Smooth muscle cell (in vitro differentiated cells): ENCODE measurements at regions not wholly inside any gene's neighbourhood (a gene's known extent, or its start where the extent isn't known, plus 50 kb on each side); places are given as distances from the start of the nearest gene placed in this dataset.

Experiments used
- DNase-seq: peaks from one replicate; lab custom pipeline; 2025; ENCODE audit not compliant: unreplicated experiment; lab: John Stamatoyannopoulos, UW
- H2AFZ ChIP-seq: fragments of 200-600 bp; sonication (generic); 2 replicates; pipeline ENCODE4 v1.6.0; 2016; ENCODE audit warnings: antibody characterized with exemption, low read depth, mild to moderate bottlenecking
- H3F3A ChIP-seq: fragments of 200-600 bp; sonication (generic); 2 replicates; pipeline ENCODE4 v1.6.0; 2017; ENCODE audit warnings: antibody characterized with exemption, low read depth
- H3K27ac ChIP-seq: fragments of 200-600 bp; sonication (generic); 2 replicates; pipeline ENCODE4 v1.5.1; 2016; ENCODE audit warnings: low read depth, mild to moderate bottlenecking
- H3K27me3 ChIP-seq: fragments of 200-600 bp; sonication (generic); 2 replicates; pipeline ENCODE4 v1.6.1; 2016; ENCODE audit warnings: low read depth, mild to moderate bottlenecking
- H3K36me3 ChIP-seq: fragments of 200-600 bp; sonication (generic); 2 replicates; pipeline ENCODE4 v1.5.1; 2016; ENCODE audit warnings: low read depth
- H3K4me1 ChIP-seq: fragments of 200-600 bp; sonication (generic); 2 replicates; pipeline ENCODE4 v1.5.1; 2016; ENCODE audit warnings: low read depth
- H3K4me2 ChIP-seq: fragments of 200-600 bp; sonication (generic); 2 replicates; pipeline ENCODE4 v1.6.0; 2016; ENCODE audit warnings: mild to moderate bottlenecking
- H3K4me3 ChIP-seq: fragments of 200-600 bp; sonication (generic); 2 replicates; pipeline ENCODE4 v1.5.1; 2016; ENCODE audit warnings: mild to moderate bottlenecking
- H3K79me2 ChIP-seq: fragments of 200-600 bp; sonication (generic); 2 replicates; pipeline ENCODE4 v1.6.0; 2016; ENCODE audit warnings: low read depth, mild to moderate bottlenecking
- H3K9ac ChIP-seq: fragments of 200-600 bp; sonication (generic); 2 replicates; pipeline ENCODE4 v1.6.0; 2016; ENCODE audit warnings: low read depth
- H3K9me3 ChIP-seq: fragments of 200-600 bp; sonication (generic); replicated peaks from 2 replicates; pipeline ENCODE4 v1.5.1; 2016; ENCODE audit warnings: low read depth
- H4K20me1 ChIP-seq: fragments of 200-600 bp; sonication (generic); 2 replicates; pipeline ENCODE4 v1.6.0; 2016; ENCODE audit warnings: low read depth
- CTCF ChIP-seq: fragments of 200-600 bp; sonication (generic); IDR thresholded peaks from 2 replicates; pipeline ENCODE4 v1.5.1; 2017; ENCODE audit warnings: borderline replicate concordance, mild to moderate bottlenecking, antibody characterized with exemption; ENCODE audit not compliant: insufficient read depth, poor library complexity, severe bottlenecking
- WGBS: methylation state at CpG from one replicate; pipeline ENCODE4 v1.1.7; 2016; ENCODE audit warnings: low lambda C conversion rate; 5-methylcytosine and 5-hydroxymethylcytosine counted together

- Histone ChIP-seq H3K4me2 (peak overlapping the region; percentile 35), H3K9ac (no peak overlapping the region), H3F3A (peaks cover 8% of the 10 kb centered on the region), H3K79me2 (no peaks in the 10 kb centered on the region), H2AFZ (peak overlapping the region; percentile 49), H3K27ac (no peak overlapping the region), H3K4me3 (no peak overlapping the region), H4K20me1 (no peaks in the 10 kb centered on the region), H3K27me3 (no peaks in the 10 kb centered on the region), H3K4me1 (no peaks in the 10 kb centered on the region), H3K9me3 (no peaks in the 10 kb centered on the region), H3K36me3 (no peaks in the 10 kb centered on the region)
- no peak for DNase-seq
- 49% methylated on average over 7 of the region's 7 CpGs for WGBS
- TF ChIP-seq CTCF = no peak
Observed at GRCh38 chr2:114082731-114083433, 193.0 kb downstream of the ACTR3 start.

- Histone ChIP-seq H3K4me2 (no peak overlapping the region), H3K27me3 (no peaks in the 10 kb centered on the region), H3F3A (peaks cover 8% of the 10 kb centered on the region), H3K79me2 (no peaks in the 10 kb centered on the region), H2AFZ (no peak overlapping the region), H3K9ac (no peak overlapping the region), H3K27ac (no peak overlapping the region), H3K4me1 (no peaks in the 10 kb centered on the region), H3K36me3 (no peaks in the 10 kb centered on the region), H3K9me3 (no peaks in the 10 kb centered on the region), H3K4me3 (no peak overlapping the region), H4K20me1 (no peaks in the 10 kb centered on the region)
- no peak for TF ChIP-seq CTCF
- no peak for DNase-seq
- WGBS = 69% methylated on average over 6 of the region's 6 CpGs
Observed at GRCh38 chr2:114083717-114084387, 194.0 kb downstream of the ACTR3 start.

GRCh38 chr2:114085238-114085637 lies 195.3 kb downstream of the ACTR3 start:
- Histone ChIP-seq H3K36me3 (no peaks in the 10 kb centered on the region), H3K9ac (no peak overlapping the region), H2AFZ (no peak overlapping the region), H3K27me3 (no peaks in the 10 kb centered on the region), H3K79me2 (no peaks in the 10 kb centered on the region), H3K9me3 (no peaks in the 10 kb centered on the region), H3K4me3 (no peak overlapping the region), H3K4me1 (no peaks in the 10 kb centered on the region), H3K27ac (no peak overlapping the region), H3F3A (peaks cover 13% of the 10 kb centered on the region), H3K4me2 (no peak overlapping the region), H4K20me1 (no peaks in the 10 kb centered on the region)
- WGBS = 75% methylated on average over 1 of the region's 1 CpG
- DNase-seq = no peak
- no peak for TF ChIP-seq CTCF
